Neural crest cell (in vitro differentiated cells): ENCODE measurements at regions not wholly inside any gene's neighbourhood (a gene's known extent, or its start where the extent isn't known, plus 50 kb on each side); places are given as distances from the start of the nearest gene placed in this dataset.

Experiments used
- DNase-seq: peaks from one replicate; pipeline ENCODE4 v3.0.0; 2021; ENCODE audit warnings: low read depth, mixed read lengths, low spot score
- H3K27ac Mint-ChIP-seq: one replicate; pipeline ENCODE4 v1.8.0; 2021; ENCODE audit warnings: mild to moderate bottlenecking, mixed read lengths; ENCODE audit not compliant: unreplicated experiment
- H3K27me3 Mint-ChIP-seq: 2 replicates; pipeline ENCODE4 v1.8.0; 2021; ENCODE audit warnings: low read depth, mild to moderate bottlenecking, mixed read lengths
- H3K36me3 Mint-ChIP-seq: 2 replicates; pipeline ENCODE4 v1.8.0; 2021; ENCODE audit warnings: low read depth, mild to moderate bottlenecking, mixed read lengths
- H3K4me1 Mint-ChIP-seq: 2 replicates; pipeline ENCODE4 v1.8.0; 2021; ENCODE audit warnings: mixed read lengths
- H3K4me3 Mint-ChIP-seq: one replicate; pipeline ENCODE4 v1.8.0; 2021; ENCODE audit warnings: mild to moderate bottlenecking, mixed read lengths
- H3K9me3 Mint-ChIP-seq: 2 replicates; pipeline ENCODE4 v1.8.0; 2021; ENCODE audit warnings: mixed read lengths
- CTCF ChIP-seq: fragments of 200-600 bp; sonication (generic); conservative IDR thresholded peaks from 2 replicates; pipeline ENCODE4 v1.5.0; 2021; ENCODE audit warnings: antibody characterized with exemption, mild to moderate bottlenecking

GRCh38 chrX:40501164-40501855 is 79.5 kb upstream of the ATP6AP2 start:
- Mint-ChIP-seq H3K27me3 (no peaks in the 10 kb centered on the region), H3K36me3 (no peaks in the 10 kb centered on the region), H3K9me3 (peaks cover 5% of the 10 kb centered on the region), H3K4me3 (no peak overlapping the region), H3K4me1 (no peaks in the 10 kb centered on the region), H3K27ac (no peak overlapping the region)
- DNase-seq, result no peak
- no peak for TF ChIP-seq CTCF

DNA sequence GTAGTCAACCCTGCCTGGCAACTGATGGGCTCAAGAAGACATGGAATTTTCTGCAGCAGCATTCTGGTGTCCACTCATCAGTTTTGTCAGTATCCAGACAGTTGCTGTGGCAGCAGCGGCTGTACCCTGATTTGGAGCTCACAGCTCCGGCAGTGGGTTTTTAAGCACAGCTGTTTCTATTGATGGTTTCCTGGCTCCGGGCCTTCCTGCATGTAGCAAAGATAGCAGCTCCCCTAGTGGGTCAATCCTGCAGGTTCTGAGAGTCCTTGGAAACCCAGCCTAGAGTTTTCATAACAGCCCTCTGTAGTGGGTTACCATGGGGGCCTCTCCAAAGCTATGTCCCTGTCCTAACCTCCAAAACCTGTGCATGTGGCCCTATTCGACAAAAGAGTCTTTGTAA is 84.0 kb upstream of the ATP6AP2 start:
- H3K4me3 Mint-ChIP-seq, result no peak overlapping the region
- DNase-seq, result no peak
- no peaks in the 10 kb centered on the region for H3K36me3 Mint-ChIP-seq
- H3K27ac Mint-ChIP-seq, result no peak overlapping the region
- no peaks in the 10 kb centered on the region for H3K9me3 Mint-ChIP-seq
- H3K4me1 Mint-ChIP-seq, result no peaks in the 10 kb centered on the region
- H3K27me3 Mint-ChIP-seq, result no peaks in the 10 kb centered on the region
- TF ChIP-seq CTCF, result peak; percentile 27

DNA sequence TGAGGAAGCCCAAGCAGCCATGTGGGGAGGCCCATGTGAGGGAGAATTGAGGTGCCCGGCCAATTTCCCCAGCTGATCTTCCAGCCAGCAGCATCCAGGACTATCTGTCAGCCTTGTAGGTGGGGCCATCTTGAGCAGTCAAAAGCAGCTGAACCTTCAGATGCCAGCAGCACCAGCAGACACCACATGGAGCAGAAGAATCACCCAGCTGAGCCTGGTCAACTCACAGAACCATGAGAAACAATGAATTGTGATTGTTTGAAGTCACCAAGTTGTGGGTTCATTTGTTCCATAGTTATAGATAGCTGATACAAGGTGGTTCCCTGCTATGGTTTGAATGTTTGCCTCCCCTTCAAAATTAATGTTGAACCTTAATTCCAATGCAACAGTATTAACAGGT is 85.1 kb upstream of the ATP6AP2 start:
- Mint-ChIP-seq H3K4me1 (no peaks in the 10 kb centered on the region), H3K27me3 (no peaks in the 10 kb centered on the region), H3K27ac (no peak overlapping the region), H3K36me3 (no peaks in the 10 kb centered on the region), H3K4me3 (no peak overlapping the region), H3K9me3 (no peaks in the 10 kb centered on the region)
- TF ChIP-seq CTCF, result no peak
- DNase-seq, result no peak

GRCh38 chrX:40494005-40494404 is 86.8 kb upstream of the ATP6AP2 start:
- Mint-ChIP-seq H3K27me3 (no peaks in the 10 kb centered on the region), H3K27ac (no peak overlapping the region), H3K9me3 (peaks cover 6% of the 10 kb centered on the region), H3K4me3 (no peak overlapping the region), H3K36me3 (no peaks in the 10 kb centered on the region), H3K4me1 (no peaks in the 10 kb centered on the region)
- no peak for TF ChIP-seq CTCF
- DNase-seq, result no peak

- Mint-ChIP-seq H3K4me3 (no peak overlapping the region), H3K27ac (no peak overlapping the region), H3K27me3 (no peaks in the 10 kb centered on the region), H3K36me3 (no peaks in the 10 kb centered on the region), H3K9me3 (peaks cover 17% of the 10 kb centered on the region), H3K4me1 (peaks cover 10% of the 10 kb centered on the region)
- no peak for TF ChIP-seq CTCF
- no peak for DNase-seq
Measured at GRCh38 chrX:40488296-40488695, 92.5 kb upstream of the ATP6AP2 start.
